ENCODE measurements at regions not wholly inside any gene's neighbourhood (a gene's known extent, or its start where the extent isn't known, plus 50 kb on each side); places are given as distances from the start of the nearest gene placed in this dataset.
A peak's percentile ranks its signal among the peaks of the same experiment; 100 is the strongest.
"Not testable (repeated sequence)": the region's sequence is repeated elsewhere in the genome, so short reads cannot be mapped to it uniquely, and the experiment has no call there.

DNA sequence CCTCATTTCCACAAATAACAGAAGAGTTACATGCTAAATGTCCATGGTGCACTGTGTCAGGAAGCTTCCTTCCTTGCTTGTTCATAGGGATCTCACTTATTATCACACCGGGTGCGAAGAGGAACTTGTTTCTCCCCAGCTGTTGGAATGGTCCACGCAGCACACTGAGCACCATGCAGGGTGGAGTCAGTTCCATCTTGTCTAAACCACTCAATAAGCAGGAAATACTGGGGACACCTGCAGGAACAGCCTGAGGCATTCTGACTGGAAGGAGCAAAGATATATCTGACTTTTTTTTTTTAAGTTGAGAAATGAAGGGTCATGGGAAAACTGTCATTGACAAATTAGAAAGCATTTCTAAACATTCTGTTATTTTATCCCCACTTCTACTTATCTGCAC is 70.0 kb upstream of the WDR72 start:
- no peak overlapping the region for H3K4me3 ChIP-seq (ENCODE audit: low read length)
- H3K4me2 ChIP-seq (ENCODE audit: low read depth, low read length) = no peak overlapping the region
- H3K27ac ChIP-seq (ENCODE audit: low read length) = no peak overlapping the region
- no peaks in the 10 kb centered on the region for H3K9me3 ChIP-seq (replicated peaks; ENCODE audit: insufficient read depth, low read length)
- H3K27me3 ChIP-seq (replicated peaks; ENCODE audit: insufficient read depth, low read length) = no peaks in the 10 kb centered on the region
- H4K20me1 ChIP-seq (ENCODE audit: insufficient read depth, low read length) = no peaks in the 10 kb centered on the region
- H3F3A ChIP-seq (ENCODE audit: insufficient read depth, low read length) = no peaks in the 10 kb centered on the region
- H3K4me1 ChIP-seq (ENCODE audit: low read length) = no peaks in the 10 kb centered on the region
- H3K9ac ChIP-seq (ENCODE audit: low read length) = no peak overlapping the region
- DNase-seq = no peak
- no peak for TF ChIP-seq EZH2phosphoT487 (IDR thresholded peaks at IDR 0.05; ENCODE audit: low read length)
- TF ChIP-seq, protein P1, sequence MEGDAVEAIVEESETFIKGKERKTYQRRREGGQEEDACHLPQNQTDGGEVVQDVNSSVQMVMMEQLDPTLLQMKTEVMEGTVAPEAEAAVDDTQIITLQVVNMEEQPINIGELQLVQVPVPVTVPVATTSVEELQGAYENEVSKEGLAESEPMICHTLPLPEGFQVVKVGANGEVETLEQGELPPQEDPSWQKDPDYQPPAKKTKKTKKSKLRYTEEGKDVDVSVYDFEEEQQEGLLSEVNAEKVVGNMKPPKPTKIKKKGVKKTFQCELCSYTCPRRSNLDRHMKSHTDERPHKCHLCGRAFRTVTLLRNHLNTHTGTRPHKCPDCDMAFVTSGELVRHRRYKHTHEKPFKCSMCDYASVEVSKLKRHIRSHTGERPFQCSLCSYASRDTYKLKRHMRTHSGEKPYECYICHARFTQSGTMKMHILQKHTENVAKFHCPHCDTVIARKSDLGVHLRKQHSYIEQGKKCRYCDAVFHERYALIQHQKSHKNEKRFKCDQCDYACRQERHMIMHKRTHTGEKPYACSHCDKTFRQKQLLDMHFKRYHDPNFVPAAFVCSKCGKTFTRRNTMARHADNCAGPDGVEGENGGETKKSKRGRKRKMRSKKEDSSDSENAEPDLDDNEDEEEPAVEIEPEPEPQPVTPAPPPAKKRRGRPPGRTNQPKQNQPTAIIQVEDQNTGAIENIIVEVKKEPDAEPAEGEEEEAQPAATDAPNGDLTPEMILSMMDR (IDR thresholded peaks at IDR 0.05; ENCODE audit: low read length) = no peak
- no peak for TF ChIP-seq EZH2 (optimal IDR thresholded peaks at IDR 0.05; ENCODE audit: low read depth, low read length)
- H3K36me3 ChIP-seq (replicated peaks; ENCODE audit: insufficient read depth, low read length) = no peaks in the 10 kb centered on the region
- H3K79me2 ChIP-seq (ENCODE audit: low read length) = no peaks in the 10 kb centered on the region
- H3K9me2 ChIP-seq (replicated peaks; ENCODE audit: insufficient read depth, low read length) = no peaks in the 10 kb centered on the region
- no peak overlapping the region for H2AFZ ChIP-seq (ENCODE audit: low read length)

DNA sequence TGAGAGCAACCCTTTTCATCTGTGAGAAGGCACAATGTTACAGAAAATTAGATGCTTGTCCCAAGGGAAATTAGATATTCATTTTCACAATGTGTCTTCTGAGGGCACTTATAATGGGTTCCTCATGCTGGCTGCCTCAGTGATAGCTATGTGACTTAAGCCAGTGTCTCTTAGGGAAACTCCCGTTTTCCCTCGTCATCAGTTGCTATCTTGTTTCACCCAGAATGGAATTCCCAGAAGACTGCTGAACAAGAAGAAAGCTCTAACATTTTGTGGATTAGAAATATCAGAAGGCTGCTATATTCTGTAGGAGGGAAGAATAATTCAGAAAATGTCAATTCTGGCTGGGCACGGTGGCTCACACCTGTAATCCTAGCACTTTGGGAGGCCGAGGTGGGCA is 67.9 kb upstream of the WDR72 start:
- Histone ChIP-seq H3K9ac (ENCODE audit: low read length) (no peak overlapping the region), H3K4me3 (ENCODE audit: low read length) (no peak overlapping the region), H3K27ac (ENCODE audit: low read length) (no peak overlapping the region), H3K79me2 (ENCODE audit: low read length) (no peaks in the 10 kb centered on the region), H3K9me3 (replicated peaks; ENCODE audit: insufficient read depth, low read length) (no peaks in the 10 kb centered on the region), H3K9me2 (replicated peaks; ENCODE audit: insufficient read depth, low read length) (no peaks in the 10 kb centered on the region), H3K36me3 (replicated peaks; ENCODE audit: insufficient read depth, low read length) (no peaks in the 10 kb centered on the region), H4K20me1 (ENCODE audit: insufficient read depth, low read length) (no peaks in the 10 kb centered on the region), H3K4me1 (ENCODE audit: low read length) (no peaks in the 10 kb centered on the region), H2AFZ (ENCODE audit: low read length) (no peak overlapping the region), H3F3A (ENCODE audit: insufficient read depth, low read length) (no peaks in the 10 kb centered on the region), H3K4me2 (ENCODE audit: low read depth, low read length) (no peak overlapping the region), H3K27me3 (replicated peaks; ENCODE audit: insufficient read depth, low read length) (no peaks in the 10 kb centered on the region)
- TF ChIP-seq EZH2 (optimal IDR thresholded peaks at IDR 0.05; ENCODE audit: low read depth, low read length) = no peak
- no peak for TF ChIP-seq EZH2phosphoT487 (IDR thresholded peaks at IDR 0.05; ENCODE audit: low read length)
- TF ChIP-seq, protein P1 (IDR thresholded peaks at IDR 0.05; ENCODE audit: low read length) = no peak
- DNase-seq = no peak

DNA sequence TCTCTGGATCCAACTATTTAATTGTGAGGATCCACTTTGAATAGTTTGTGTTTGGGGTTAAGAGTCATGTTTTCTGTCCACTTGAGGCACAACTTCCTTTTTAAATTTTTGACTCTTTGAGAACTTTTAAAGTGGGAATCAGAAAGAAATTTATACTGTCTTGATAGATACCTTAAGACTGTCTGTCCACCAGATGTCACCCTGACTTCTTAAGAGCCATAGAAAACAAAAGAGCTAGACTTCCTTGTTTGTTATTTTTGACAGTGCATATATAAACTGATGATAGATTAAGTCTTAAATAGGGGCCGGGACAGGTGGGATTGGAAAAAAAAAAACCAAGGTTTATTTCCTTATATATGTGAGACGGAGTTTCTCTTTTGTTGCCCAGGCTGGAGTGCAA is 52.1 kb upstream of the WDR72 start:
- H3K4me3 ChIP-seq (ENCODE audit: low read length) = no peak overlapping the region
- H3F3A ChIP-seq (ENCODE audit: insufficient read depth, low read length) = no peaks in the 10 kb centered on the region
- H3K9me2 ChIP-seq (replicated peaks; ENCODE audit: insufficient read depth, low read length) = no peaks in the 10 kb centered on the region
- H3K9me3 ChIP-seq (replicated peaks; ENCODE audit: insufficient read depth, low read length) = no peaks in the 10 kb centered on the region
- no peak overlapping the region for H3K9ac ChIP-seq (ENCODE audit: low read length)
- H2AFZ ChIP-seq (ENCODE audit: low read length) = no peak overlapping the region
- TF ChIP-seq, protein P1 (IDR thresholded peaks at IDR 0.05; ENCODE audit: low read length) = peak; percentile 34
- no peak for TF ChIP-seq EZH2phosphoT487 (IDR thresholded peaks at IDR 0.05; ENCODE audit: low read length)
- H3K27ac ChIP-seq (ENCODE audit: low read length) = no peak overlapping the region
- no peak overlapping the region for H3K4me2 ChIP-seq (ENCODE audit: low read depth, low read length)
- H4K20me1 ChIP-seq (ENCODE audit: insufficient read depth, low read length) = no peaks in the 10 kb centered on the region
- no peaks in the 10 kb centered on the region for H3K27me3 ChIP-seq (replicated peaks; ENCODE audit: insufficient read depth, low read length)
- H3K4me1 ChIP-seq (ENCODE audit: low read length) = no peaks in the 10 kb centered on the region
- no peaks in the 10 kb centered on the region for H3K36me3 ChIP-seq (replicated peaks; ENCODE audit: insufficient read depth, low read length)
- H3K79me2 ChIP-seq (ENCODE audit: low read length) = no peaks in the 10 kb centered on the region
- peak; percentile 32 for DNase-seq

DNA sequence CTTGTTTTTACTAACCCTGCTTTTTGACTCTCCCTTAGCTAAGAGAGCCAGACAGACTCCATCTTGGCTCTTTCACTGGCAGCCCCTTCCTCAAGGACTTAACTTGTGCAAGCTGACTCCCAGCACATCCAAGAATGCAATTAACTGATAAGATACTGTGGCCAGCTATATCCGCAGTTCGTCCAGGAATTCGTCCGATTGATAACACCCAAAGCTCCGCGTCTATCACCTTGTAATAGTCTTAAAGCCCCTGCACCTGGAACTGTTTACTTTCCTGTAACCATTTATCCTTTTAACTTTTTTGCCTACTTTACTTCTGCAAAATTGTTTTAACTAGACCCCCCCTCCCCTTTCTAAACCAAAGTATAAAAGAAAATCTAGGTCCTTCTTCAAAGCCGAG is 50.8 kb upstream of the WDR72 start:
- not testable (repeated sequence) for H3K27me3 ChIP-seq (replicated peaks; ENCODE audit: insufficient read depth, low read length); H3K79me2 ChIP-seq (ENCODE audit: low read length)

More for the DNA sequence above, 50.8 kb upstream of the WDR72 start:
- H2AFZ ChIP-seq (ENCODE audit: low read length); H3K4me1 ChIP-seq (ENCODE audit: low read length); H3K4me2 ChIP-seq (ENCODE audit: low read depth, low read length); H3F3A ChIP-seq (ENCODE audit: insufficient read depth, low read length); DNase-seq; H3K4me3 ChIP-seq (ENCODE audit: low read length); H3K9me3 ChIP-seq (replicated peaks; ENCODE audit: insufficient read depth, low read length); H3K9ac ChIP-seq (ENCODE audit: low read length); H4K20me1 ChIP-seq (ENCODE audit: insufficient read depth, low read length); H3K36me3 ChIP-seq (replicated peaks; ENCODE audit: insufficient read depth, low read length); H3K27ac ChIP-seq (ENCODE audit: low read length); H3K9me2 ChIP-seq (replicated peaks; ENCODE audit: insufficient read depth, low read length): not testable (repeated sequence)

Data from MM.1S (cell line).